GM23338 (cell line): ENCODE measurements at regions not wholly inside any gene's neighbourhood (a gene's known extent, or its start where the extent isn't known, plus 50 kb on each side); places are given as distances from the start of the nearest gene placed in this dataset.

ENCODE experiments used
- ATAC-seq: fragments of 200-7000 bp; cut with Tn5 transposase; 3 replicates; pipeline ENCODE4 v1.9.1; 2020
- DNase-seq: peaks from one replicate; pipeline ENCODE4 v3.0.0-alpha.2; 2015; ENCODE audit warnings: low spot score
- H2AFZ ChIP-seq: fragments of 200-600 bp; sonication (generic); 2 replicates; pipeline ENCODE4 v1.8.0; 2016; ENCODE audit warnings: antibody characterized with exemption, mild to moderate bottlenecking, moderate library complexity
- H3F3A ChIP-seq: fragments of 200-600 bp; sonication (generic); replicated peaks from 2 replicates; pipeline ENCODE4 v1.8.0; 2017; ENCODE audit warnings: antibody characterized with exemption, mixed run types, low read depth
- H3K27ac ChIP-seq: fragments of 200-600 bp; sonication (generic); 2 replicates; pipeline ENCODE4 v1.6.1; 2016; ENCODE audit warnings: low read depth
- H3K27me3 ChIP-seq: fragments of 200-600 bp; sonication (generic); 2 replicates; pipeline ENCODE4 v1.8.0; 2016; ENCODE audit warnings: mild to moderate bottlenecking, mixed run types, moderate library complexity; ENCODE audit not compliant: insufficient read depth
- H3K36me3 ChIP-seq: fragments of 200-600 bp; sonication (generic); 2 replicates; pipeline ENCODE4 v1.8.0; 2016; ENCODE audit warnings: mild to moderate bottlenecking; ENCODE audit not compliant: insufficient read depth
- H3K4me1 ChIP-seq: fragments of 200-600 bp; sonication (generic); 2 replicates; pipeline ENCODE4 v1.8.0; 2016; ENCODE audit warnings: mild to moderate bottlenecking, moderate library complexity; ENCODE audit not compliant: insufficient read depth
- H3K4me2 ChIP-seq: fragments of 200-600 bp; sonication (generic); 2 replicates; pipeline ENCODE4 v1.7.1; 2017; ENCODE audit warnings: mixed run types
- H3K4me3 ChIP-seq: fragments of 200-600 bp; sonication (generic); 2 replicates; pipeline ENCODE4 v1.6.1; 2016; ENCODE audit warnings: mixed run types
- H3K79me2 ChIP-seq: fragments of 200-600 bp; sonication (generic); replicated peaks from 2 replicates; pipeline ENCODE4 v1.8.0; 2017; ENCODE audit warnings: mild to moderate bottlenecking; ENCODE audit not compliant: insufficient read depth
- H3K9me2 ChIP-seq: fragments of 200-600 bp; sonication (generic); 2 replicates; pipeline ENCODE4 v1.8.0; 2017; ENCODE audit not compliant: insufficient read depth
- H4K20me1 ChIP-seq: fragments of 200-600 bp; sonication (generic); replicated peaks from 2 replicates; pipeline ENCODE4 v1.8.0; 2017; ENCODE audit warnings: mild to moderate bottlenecking; ENCODE audit not compliant: insufficient read depth
- H3K27ac Mint-ChIP-seq: 2 replicates; pipeline ENCODE4 v1.8.0; 2020; ENCODE audit warnings: inconsistent platforms, mild to moderate bottlenecking, moderate library complexity, mixed read lengths
- H3K27me3 Mint-ChIP-seq: 3 replicates; pipeline ENCODE4 v1.8.0; 2022; ENCODE audit warnings: low read depth, mild to moderate bottlenecking, moderate library complexity, mixed read lengths, inconsistent platforms; ENCODE audit not compliant: insufficient read depth, poor library complexity
- H3K36me3 Mint-ChIP-seq: 3 replicates; pipeline ENCODE4 v1.8.0; 2021; ENCODE audit warnings: low read depth, mild to moderate bottlenecking, inconsistent platforms, moderate library complexity, mixed read lengths
- H3K4me1 Mint-ChIP-seq: 3 replicates; pipeline ENCODE4 v1.8.0; 2020; ENCODE audit warnings: mild to moderate bottlenecking, inconsistent platforms, mixed read lengths
- H3K4me3 Mint-ChIP-seq: 3 replicates; pipeline ENCODE4 v1.8.0; 2021; ENCODE audit warnings: moderate library complexity, mild to moderate bottlenecking, inconsistent platforms, mixed read lengths
- H3K9me3 Mint-ChIP-seq: 3 replicates; pipeline ENCODE4 v1.8.0; 2020; ENCODE audit warnings: moderate library complexity, mild to moderate bottlenecking, inconsistent platforms, mixed read lengths
- CREB1 ChIP-seq: fragments of 250-450 bp; sonication (Bioruptor Pico); IDR thresholded peaks from 2 replicates; pipeline ENCODE4 v1.5.0; 2020; ENCODE audit warnings: low read depth, mild to moderate bottlenecking, moderate library complexity
- EZH2 ChIP-seq: fragments of 200-600 bp; sonication (generic); IDR thresholded peaks from one replicate; pipeline ENCODE4 v1.8.0; 2017; ENCODE audit warnings: antibody characterized with exemption, mild to moderate bottlenecking, low read depth; ENCODE audit not compliant: unreplicated experiment
- EZH2phosphoT487 ChIP-seq: fragments of 200-600 bp; sonication (generic); IDR thresholded peaks from one replicate; pipeline ENCODE4 v1.8.1; 2018; ENCODE audit warnings: antibody characterized with exemption; ENCODE audit not compliant: unreplicated experiment
- POLR2AphosphoS5 ChIP-seq: IDR thresholded peaks from 2 replicates; pipeline ENCODE4 v1.6.1; 2016; ENCODE audit warnings: antibody characterized with exemption, low read depth
- ZNF114 ChIP-seq: fragments of 250-450 bp; sonication (Bioruptor Pico); IDR thresholded peaks from 2 replicates; pipeline ENCODE4 v1.5.0; 2020; ENCODE audit warnings: mild to moderate bottlenecking, moderate library complexity
- TF ChIP-seq, protein P1 (sequence below): IDR thresholded peaks from one replicate; pipeline ENCODE4 v1.6.1; 2018; ENCODE audit warnings: antibody characterized with exemption; ENCODE audit not compliant: unreplicated experiment
- TF ChIP-seq, protein P2 (sequence below): fragments of 250-450 bp; sonication (Bioruptor Pico); IDR thresholded peaks from 2 replicates; pipeline ENCODE4 v1.5.0; 2020; ENCODE audit warnings: mild to moderate bottlenecking, moderate library complexity

DNA sequence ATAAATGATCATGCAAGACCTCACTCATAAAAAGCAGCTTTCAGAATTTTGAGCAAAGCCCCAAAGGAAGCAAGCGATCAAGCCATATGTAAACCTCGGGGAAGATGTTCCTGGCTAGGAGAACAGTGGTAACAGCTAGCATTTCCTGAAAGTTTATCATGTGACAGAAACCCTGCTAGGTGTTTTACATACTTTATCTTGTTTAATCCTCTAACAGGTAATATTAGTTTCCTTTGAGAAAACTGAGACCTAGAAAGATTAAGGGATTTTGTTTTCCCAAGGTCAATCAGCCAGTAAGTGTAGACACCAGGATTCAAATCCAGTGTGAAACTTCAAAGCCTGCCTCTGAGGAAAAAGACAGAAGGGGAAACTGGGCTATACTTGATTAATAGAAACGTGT lies 362.4 kb upstream of the MAF start:
- Histone ChIP-seq H3K27ac (no peak overlapping the region), H3K79me2 (no peaks in the 10 kb centered on the region), H3K4me3 (no peak overlapping the region), H3K27me3 (no peaks in the 10 kb centered on the region), H3F3A (no peaks in the 10 kb centered on the region), H3K4me2 (no peak overlapping the region), H3K9me2 (peaks cover 16% of the 10 kb centered on the region; the same call in 1 of the 2 replicates), H4K20me1 (no peaks in the 10 kb centered on the region), H3K36me3 (no peaks in the 10 kb centered on the region), H2AFZ (no peak overlapping the region), H3K4me1 (0 out of 2 replicates have a peak, but pooled peaks cover 7% of the 10 kb centered on the region)
- peaks cover 6% of the 10 kb centered on the region for H3K27me3 Mint-ChIP-seq
- H3K27ac Mint-ChIP-seq = no peak overlapping the region
- DNase-seq (no peak), ATAC-seq (no peak)
- H3K4me1 Mint-ChIP-seq = peaks cover 13% of the 10 kb centered on the region
- TF ChIP-seq, protein P1, sequence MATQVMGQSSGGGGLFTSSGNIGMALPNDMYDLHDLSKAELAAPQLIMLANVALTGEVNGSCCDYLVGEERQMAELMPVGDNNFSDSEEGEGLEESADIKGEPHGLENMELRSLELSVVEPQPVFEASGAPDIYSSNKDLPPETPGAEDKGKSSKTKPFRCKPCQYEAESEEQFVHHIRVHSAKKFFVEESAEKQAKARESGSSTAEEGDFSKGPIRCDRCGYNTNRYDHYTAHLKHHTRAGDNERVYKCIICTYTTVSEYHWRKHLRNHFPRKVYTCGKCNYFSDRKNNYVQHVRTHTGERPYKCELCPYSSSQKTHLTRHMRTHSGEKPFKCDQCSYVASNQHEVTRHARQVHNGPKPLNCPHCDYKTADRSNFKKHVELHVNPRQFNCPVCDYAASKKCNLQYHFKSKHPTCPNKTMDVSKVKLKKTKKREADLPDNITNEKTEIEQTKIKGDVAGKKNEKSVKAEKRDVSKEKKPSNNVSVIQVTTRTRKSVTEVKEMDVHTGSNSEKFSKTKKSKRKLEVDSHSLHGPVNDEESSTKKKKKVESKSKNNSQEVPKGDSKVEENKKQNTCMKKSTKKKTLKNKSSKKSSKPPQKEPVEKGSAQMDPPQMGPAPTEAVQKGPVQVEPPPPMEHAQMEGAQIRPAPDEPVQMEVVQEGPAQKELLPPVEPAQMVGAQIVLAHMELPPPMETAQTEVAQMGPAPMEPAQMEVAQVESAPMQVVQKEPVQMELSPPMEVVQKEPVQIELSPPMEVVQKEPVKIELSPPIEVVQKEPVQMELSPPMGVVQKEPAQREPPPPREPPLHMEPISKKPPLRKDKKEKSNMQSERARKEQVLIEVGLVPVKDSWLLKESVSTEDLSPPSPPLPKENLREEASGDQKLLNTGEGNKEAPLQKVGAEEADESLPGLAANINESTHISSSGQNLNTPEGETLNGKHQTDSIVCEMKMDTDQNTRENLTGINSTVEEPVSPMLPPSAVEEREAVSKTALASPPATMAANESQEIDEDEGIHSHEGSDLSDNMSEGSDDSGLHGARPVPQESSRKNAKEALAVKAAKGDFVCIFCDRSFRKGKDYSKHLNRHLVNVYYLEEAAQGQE = no peak
- no peak for TF ChIP-seq EZH2phosphoT487
- TF ChIP-seq CREB1 (CRISPR knock-in tag) = no peak
- TF ChIP-seq EZH2 = no peak
- no peak for TF ChIP-seq ZNF114
- no peaks in the 10 kb centered on the region; the same call in 2 of the 3 replicates for H3K36me3 Mint-ChIP-seq
- H3K4me3 Mint-ChIP-seq = no peak overlapping the region
- H3K9me3 Mint-ChIP-seq = no peaks in the 10 kb centered on the region

DNA sequence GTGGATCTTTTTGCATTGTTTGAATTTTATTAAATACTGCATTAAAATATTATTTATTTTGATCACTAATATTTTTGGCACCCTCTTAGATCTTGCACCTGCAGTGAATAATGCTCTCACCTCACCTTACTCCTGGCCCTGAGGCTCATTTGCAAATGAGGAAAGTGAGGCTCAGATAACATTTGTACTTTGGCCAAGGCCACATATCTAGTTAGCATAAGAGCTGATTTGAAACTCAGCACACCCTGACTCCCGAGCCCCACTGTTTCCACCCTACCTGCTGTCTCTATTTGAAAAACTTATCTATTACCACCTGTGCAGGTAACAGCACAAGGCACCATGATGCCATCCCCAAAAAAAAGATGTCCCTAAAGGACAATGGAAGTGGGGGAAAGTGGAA lies 358.7 kb upstream of the MAF start:
- no peak overlapping the region for H3K27ac Mint-ChIP-seq
- H3K27me3 Mint-ChIP-seq = peaks cover 5% of the 10 kb centered on the region
- no peak overlapping the region for H3K4me3 Mint-ChIP-seq

More for the DNA sequence above, 358.7 kb upstream of the MAF start:
- no peaks in the 10 kb centered on the region for H4K20me1 ChIP-seq
- peaks cover 23% of the 10 kb centered on the region for H3K9me2 ChIP-seq
- TF ChIP-seq, protein P1 = no peak
- no peak for TF ChIP-seq POLR2AphosphoS5
- TF ChIP-seq, protein P2, sequence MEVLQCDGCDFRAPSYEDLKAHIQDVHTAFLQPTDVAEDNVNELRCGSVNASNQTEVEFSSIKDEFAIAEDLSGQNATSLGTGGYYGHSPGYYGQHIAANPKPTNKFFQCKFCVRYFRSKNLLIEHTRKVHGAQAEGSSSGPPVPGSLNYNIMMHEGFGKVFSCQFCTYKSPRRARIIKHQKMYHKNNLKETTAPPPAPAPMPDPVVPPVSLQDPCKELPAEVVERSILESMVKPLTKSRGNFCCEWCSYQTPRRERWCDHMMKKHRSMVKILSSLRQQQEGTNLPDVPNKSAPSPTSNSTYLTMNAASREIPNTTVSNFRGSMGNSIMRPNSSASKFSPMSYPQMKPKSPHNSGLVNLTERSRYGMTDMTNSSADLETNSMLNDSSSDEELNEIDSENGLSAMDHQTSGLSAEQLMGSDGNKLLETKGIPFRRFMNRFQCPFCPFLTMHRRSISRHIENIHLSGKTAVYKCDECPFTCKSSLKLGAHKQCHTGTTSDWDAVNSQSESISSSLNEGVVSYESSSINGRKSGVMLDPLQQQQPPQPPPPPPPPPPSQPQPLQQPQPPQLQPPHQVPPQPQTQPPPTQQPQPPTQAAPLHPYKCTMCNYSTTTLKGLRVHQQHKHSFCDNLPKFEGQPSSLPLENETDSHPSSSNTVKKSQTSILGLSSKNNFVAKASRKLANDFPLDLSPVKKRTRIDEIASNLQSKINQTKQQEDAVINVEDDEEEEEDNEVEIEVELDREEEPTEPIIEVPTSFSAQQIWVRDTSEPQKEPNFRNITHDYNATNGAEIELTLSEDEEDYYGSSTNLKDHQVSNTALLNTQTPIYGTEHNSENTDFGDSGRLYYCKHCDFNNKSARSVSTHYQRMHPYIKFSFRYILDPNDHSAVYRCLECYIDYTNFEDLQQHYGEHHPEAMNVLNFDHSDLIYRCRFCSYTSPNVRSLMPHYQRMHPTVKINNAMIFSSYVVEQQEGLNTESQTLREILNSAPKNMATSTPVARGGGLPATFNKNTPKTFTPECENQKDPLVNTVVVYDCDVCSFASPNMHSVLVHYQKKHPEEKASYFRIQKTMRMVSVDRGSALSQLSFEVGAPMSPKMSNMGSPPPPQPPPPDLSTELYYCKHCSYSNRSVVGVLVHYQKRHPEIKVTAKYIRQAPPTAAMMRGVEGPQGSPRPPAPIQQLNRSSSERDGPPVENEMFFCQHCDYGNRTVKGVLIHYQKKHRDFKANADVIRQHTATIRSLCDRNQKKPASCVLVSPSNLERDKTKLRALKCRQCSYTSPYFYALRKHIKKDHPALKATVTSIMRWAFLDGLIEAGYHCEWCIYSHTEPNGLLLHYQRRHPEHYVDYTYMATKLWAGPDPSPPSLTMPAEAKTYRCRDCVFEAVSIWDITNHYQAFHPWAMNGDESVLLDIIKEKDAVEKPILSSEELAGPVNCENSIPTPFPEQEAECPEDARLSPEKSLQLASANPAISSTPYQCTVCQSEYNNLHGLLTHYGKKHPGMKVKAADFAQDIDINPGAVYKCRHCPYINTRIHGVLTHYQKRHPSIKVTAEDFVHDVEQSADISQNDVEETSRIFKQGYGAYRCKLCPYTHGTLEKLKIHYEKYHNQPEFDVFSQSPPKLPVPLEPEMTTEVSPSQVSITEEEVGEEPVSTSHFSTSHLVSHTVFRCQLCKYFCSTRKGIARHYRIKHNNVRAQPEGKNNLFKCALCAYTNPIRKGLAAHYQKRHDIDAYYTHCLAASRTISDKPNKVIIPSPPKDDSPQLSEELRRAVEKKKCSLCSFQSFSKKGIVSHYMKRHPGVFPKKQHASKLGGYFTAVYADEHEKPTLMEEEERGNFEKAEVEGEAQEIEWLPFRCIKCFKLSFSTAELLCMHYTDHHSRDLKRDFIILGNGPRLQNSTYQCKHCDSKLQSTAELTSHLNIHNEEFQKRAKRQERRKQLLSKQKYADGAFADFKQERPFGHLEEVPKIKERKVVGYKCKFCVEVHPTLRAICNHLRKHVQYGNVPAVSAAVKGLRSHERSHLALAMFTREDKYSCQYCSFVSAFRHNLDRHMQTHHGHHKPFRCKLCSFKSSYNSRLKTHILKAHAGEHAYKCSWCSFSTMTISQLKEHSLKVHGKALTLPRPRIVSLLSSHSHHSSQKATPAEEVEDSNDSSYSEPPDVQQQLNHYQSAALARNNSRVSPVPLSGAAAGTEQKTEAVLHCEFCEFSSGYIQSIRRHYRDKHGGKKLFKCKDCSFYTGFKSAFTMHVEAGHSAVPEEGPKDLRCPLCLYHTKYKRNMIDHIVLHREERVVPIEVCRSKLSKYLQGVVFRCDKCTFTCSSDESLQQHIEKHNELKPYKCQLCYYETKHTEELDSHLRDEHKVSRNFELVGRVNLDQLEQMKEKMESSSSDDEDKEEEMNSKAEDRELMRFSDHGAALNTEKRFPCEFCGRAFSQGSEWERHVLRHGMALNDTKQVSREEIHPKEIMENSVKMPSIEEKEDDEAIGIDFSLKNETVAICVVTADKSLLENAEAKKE (CRISPR knock-in tag) = no peak
- H3K27me3 ChIP-seq = no peaks in the 10 kb centered on the region
- no peaks in the 10 kb centered on the region for H3K36me3 ChIP-seq
- H3K27ac ChIP-seq = no peak overlapping the region
- ATAC-seq = no peak
- no peak overlapping the region for H3K4me3 ChIP-seq
- no peaks in the 10 kb centered on the region for H3K79me2 ChIP-seq
- H2AFZ ChIP-seq = no peak overlapping the region
- Mint-ChIP-seq H3K36me3 (no peaks in the 10 kb centered on the region; the same call in 2 of the 3 replicates), H3K9me3 (no peaks in the 10 kb centered on the region), H3K4me1 (peaks cover 11% of the 10 kb centered on the region)
- DNase-seq = no peak
- H3F3A ChIP-seq = no peaks in the 10 kb centered on the region
- 0 out of 2 replicates have a peak, but pooled peaks cover 6% of the 10 kb centered on the region for H3K4me1 ChIP-seq
- H3K4me2 ChIP-seq = no peak overlapping the region
